ENCODE measurements at regions not wholly inside any gene's neighbourhood (a gene's known extent, or its start where the extent isn't known, plus 50 kb on each side); places are given as distances from the start of the nearest gene placed in this dataset.

GRCh38 chr20:22951966-22952365 is 83.1 kb upstream of the SSTR4 start:
- TF ChIP-seq, protein P1, sequence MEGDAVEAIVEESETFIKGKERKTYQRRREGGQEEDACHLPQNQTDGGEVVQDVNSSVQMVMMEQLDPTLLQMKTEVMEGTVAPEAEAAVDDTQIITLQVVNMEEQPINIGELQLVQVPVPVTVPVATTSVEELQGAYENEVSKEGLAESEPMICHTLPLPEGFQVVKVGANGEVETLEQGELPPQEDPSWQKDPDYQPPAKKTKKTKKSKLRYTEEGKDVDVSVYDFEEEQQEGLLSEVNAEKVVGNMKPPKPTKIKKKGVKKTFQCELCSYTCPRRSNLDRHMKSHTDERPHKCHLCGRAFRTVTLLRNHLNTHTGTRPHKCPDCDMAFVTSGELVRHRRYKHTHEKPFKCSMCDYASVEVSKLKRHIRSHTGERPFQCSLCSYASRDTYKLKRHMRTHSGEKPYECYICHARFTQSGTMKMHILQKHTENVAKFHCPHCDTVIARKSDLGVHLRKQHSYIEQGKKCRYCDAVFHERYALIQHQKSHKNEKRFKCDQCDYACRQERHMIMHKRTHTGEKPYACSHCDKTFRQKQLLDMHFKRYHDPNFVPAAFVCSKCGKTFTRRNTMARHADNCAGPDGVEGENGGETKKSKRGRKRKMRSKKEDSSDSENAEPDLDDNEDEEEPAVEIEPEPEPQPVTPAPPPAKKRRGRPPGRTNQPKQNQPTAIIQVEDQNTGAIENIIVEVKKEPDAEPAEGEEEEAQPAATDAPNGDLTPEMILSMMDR (IDR thresholded peaks at IDR 0.05; ENCODE audit: low read depth, low read length, missing input control): no peak
- no peak for TF ChIP-seq TAF1 (conservative IDR thresholded peaks at IDR 0.05)
- no peak for TF ChIP-seq YY1 (IDR thresholded peaks at IDR 0.05)
- no peak for TF ChIP-seq JUND (IDR thresholded peaks at IDR 0.05)
- no peak for TF ChIP-seq ATF3 (IDR thresholded peaks at IDR 0.05)
- TF ChIP-seq RAD21 (IDR thresholded peaks at IDR 0.05): no peak
- TF ChIP-seq SP1 (IDR thresholded peaks at IDR 0.05): no peak
- no peak for TF ChIP-seq HNF4G (IDR thresholded peaks at IDR 0.05)
- TF ChIP-seq, protein P2, sequence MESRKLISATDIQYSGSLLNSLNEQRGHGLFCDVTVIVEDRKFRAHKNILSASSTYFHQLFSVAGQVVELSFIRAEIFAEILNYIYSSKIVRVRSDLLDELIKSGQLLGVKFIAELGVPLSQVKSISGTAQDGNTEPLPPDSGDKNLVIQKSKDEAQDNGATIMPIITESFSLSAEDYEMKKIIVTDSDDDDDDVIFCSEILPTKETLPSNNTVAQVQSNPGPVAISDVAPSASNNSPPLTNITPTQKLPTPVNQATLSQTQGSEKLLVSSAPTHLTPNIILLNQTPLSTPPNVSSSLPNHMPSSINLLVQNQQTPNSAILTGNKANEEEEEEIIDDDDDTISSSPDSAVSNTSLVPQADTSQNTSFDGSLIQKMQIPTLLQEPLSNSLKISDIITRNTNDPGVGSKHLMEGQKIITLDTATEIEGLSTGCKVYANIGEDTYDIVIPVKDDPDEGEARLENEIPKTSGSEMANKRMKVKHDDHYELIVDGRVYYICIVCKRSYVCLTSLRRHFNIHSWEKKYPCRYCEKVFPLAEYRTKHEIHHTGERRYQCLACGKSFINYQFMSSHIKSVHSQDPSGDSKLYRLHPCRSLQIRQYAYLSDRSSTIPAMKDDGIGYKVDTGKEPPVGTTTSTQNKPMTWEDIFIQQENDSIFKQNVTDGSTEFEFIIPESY (IDR thresholded peaks at IDR 0.05): no peak
- TF ChIP-seq, protein P3, sequence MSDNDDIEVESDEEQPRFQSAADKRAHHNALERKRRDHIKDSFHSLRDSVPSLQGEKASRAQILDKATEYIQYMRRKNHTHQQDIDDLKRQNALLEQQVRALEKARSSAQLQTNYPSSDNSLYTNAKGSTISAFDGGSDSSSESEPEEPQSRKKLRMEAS (IDR thresholded peaks at IDR 0.05): no peak
- TF ChIP-seq, protein P4, sequence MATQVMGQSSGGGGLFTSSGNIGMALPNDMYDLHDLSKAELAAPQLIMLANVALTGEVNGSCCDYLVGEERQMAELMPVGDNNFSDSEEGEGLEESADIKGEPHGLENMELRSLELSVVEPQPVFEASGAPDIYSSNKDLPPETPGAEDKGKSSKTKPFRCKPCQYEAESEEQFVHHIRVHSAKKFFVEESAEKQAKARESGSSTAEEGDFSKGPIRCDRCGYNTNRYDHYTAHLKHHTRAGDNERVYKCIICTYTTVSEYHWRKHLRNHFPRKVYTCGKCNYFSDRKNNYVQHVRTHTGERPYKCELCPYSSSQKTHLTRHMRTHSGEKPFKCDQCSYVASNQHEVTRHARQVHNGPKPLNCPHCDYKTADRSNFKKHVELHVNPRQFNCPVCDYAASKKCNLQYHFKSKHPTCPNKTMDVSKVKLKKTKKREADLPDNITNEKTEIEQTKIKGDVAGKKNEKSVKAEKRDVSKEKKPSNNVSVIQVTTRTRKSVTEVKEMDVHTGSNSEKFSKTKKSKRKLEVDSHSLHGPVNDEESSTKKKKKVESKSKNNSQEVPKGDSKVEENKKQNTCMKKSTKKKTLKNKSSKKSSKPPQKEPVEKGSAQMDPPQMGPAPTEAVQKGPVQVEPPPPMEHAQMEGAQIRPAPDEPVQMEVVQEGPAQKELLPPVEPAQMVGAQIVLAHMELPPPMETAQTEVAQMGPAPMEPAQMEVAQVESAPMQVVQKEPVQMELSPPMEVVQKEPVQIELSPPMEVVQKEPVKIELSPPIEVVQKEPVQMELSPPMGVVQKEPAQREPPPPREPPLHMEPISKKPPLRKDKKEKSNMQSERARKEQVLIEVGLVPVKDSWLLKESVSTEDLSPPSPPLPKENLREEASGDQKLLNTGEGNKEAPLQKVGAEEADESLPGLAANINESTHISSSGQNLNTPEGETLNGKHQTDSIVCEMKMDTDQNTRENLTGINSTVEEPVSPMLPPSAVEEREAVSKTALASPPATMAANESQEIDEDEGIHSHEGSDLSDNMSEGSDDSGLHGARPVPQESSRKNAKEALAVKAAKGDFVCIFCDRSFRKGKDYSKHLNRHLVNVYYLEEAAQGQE (IDR thresholded peaks at IDR 0.05): no peak
- no peak for TF ChIP-seq RXRA (IDR thresholded peaks at IDR 0.05)
